NCI-H345 treated with DMSO at 0.1 percent for 48 hours (cell line): ENCODE measurements at regions not wholly inside any gene's neighbourhood (a gene's known extent, or its start where the extent isn't known, plus 50 kb on each side); places are given as distances from the start of the nearest gene placed in this dataset.
"Not testable (repeated sequence)": the region's sequence is repeated elsewhere in the genome, so short reads cannot be mapped to it uniquely, and the experiment has no call there.

Source experiments
- DNase-seq: peaks from one replicate; lab custom pipeline; 2025; ENCODE audit not compliant: unreplicated experiment; lab: John Stamatoyannopoulos, UW

GRCh38 chr16:72464597-72465368, 292.8 kb upstream of the PMFBP1 start:
- no peak for DNase-seq

- no peak for DNase-seq
These were observed 292.1 kb upstream of the PMFBP1 start for GRCh38 chr16:72464052-72464451.

- no peak for DNase-seq
These were observed 286.1 kb upstream of the PMFBP1 start for GRCh38 chr16:72458035-72458434.

- DNase-seq, result no peak
These were observed 285.4 kb upstream of the PMFBP1 start for GRCh38 chr16:72457243-72457940.

- DNase-seq, result peak; percentile 41
These were observed 284.0 kb upstream of the PMFBP1 start for GRCh38 chr16:72455743-72456659.

- DNase-seq, result not testable (repeated sequence)
These were observed 281.9 kb upstream of the PMFBP1 start for GRCh38 chr16:72453856-72454255.

GRCh38 chr16:72444696-72445095, 272.7 kb upstream of the PMFBP1 start:
- DNase-seq, result no peak

GRCh38 chr16:72443809-72444208, 271.9 kb upstream of the PMFBP1 start:
- DNase-seq, result no peak

GRCh38 chr16:72442385-72443158, 270.6 kb upstream of the PMFBP1 start:
- DNase-seq, result no peak

GRCh38 chr16:72437891-72438290, 265.9 kb upstream of the PMFBP1 start:
- no peak for DNase-seq

- DNase-seq, result no peak
These were observed 262.2 kb upstream of the PMFBP1 start for GRCh38 chr16:72434159-72434558.

GRCh38 chr16:72430121-72430520, 258.2 kb upstream of the PMFBP1 start:
- no peak for DNase-seq

GRCh38 chr16:72429671-72430081, 257.7 kb upstream of the PMFBP1 start:
- peak; percentile 14 for DNase-seq

- DNase-seq, result peak; percentile 28
These were observed 256.9 kb upstream of the PMFBP1 start for GRCh38 chr16:72428681-72429376.

GRCh38 chr16:72427783-72428331, 255.9 kb upstream of the PMFBP1 start:
- DNase-seq, result no peak

- DNase-seq, result peak; percentile 61
These were observed 255.3 kb upstream of the PMFBP1 start for GRCh38 chr16:72427051-72427782.

GRCh38 chr16:72426386-72426785, 254.4 kb upstream of the PMFBP1 start:
- DNase-seq, result no peak

- DNase-seq, result peak; percentile 61
These were observed 253.8 kb upstream of the PMFBP1 start for GRCh38 chr16:72425571-72426341.
